Lower leg skin (tissue), 3 donors: ENCODE measurements at regions not wholly inside any gene's neighbourhood (a gene's known extent, or its start where the extent isn't known, plus 50 kb on each side); places are given as distances from the start of the nearest gene placed in this dataset.

Experiments used
- POLR2A ChIP-seq, 2 donors: fragments of 450-650 bp; IDR thresholded peaks; one replicate each; pipeline ENCODE4 v1.6.1; 2016 to 2017; ENCODE audit warnings: antibody characterized with exemption in 2 of 2, mild to moderate bottlenecking in 1 of 2, moderate library complexity in 1 of 2
- TF ChIP-seq, protein P1 (sequence below), 3 donors: fragments of 450-650 bp; IDR thresholded peaks; one replicate each; pipeline ENCODE4 v1.5.1; 2016; ENCODE audit warnings: antibody characterized with exemption in 3 of 3, mild to moderate bottlenecking in 3 of 3, moderate library complexity in 2 of 3

DNA sequence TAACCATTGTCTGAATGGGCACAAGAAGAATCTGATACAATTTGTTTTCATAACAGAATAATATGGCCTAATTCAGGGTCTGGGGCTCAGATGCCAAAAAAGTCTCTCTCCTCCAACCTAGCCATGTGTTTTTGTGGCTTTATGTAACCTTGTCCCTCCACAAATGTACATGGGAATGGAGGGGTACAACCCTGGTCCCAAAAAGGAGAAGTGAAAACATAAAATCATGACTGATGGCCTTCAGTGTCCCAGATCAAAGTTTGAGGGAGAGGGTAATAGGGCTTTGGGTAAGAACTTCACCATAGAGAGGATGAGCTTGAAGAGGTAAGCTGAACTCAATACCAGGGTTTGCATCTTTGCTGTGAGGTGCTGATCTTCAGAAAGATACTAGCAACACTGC, 136.3 kb upstream of the BACH2 start:
- TF ChIP-seq, protein P1, sequence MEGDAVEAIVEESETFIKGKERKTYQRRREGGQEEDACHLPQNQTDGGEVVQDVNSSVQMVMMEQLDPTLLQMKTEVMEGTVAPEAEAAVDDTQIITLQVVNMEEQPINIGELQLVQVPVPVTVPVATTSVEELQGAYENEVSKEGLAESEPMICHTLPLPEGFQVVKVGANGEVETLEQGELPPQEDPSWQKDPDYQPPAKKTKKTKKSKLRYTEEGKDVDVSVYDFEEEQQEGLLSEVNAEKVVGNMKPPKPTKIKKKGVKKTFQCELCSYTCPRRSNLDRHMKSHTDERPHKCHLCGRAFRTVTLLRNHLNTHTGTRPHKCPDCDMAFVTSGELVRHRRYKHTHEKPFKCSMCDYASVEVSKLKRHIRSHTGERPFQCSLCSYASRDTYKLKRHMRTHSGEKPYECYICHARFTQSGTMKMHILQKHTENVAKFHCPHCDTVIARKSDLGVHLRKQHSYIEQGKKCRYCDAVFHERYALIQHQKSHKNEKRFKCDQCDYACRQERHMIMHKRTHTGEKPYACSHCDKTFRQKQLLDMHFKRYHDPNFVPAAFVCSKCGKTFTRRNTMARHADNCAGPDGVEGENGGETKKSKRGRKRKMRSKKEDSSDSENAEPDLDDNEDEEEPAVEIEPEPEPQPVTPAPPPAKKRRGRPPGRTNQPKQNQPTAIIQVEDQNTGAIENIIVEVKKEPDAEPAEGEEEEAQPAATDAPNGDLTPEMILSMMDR (IDR thresholded peaks at IDR 0.05) = no peak
- no peak for TF ChIP-seq POLR2A (IDR thresholded peaks at IDR 0.05)
